ENCODE measurements at regions not wholly inside any gene's neighbourhood (a gene's known extent, or its start where the extent isn't known, plus 50 kb on each side); places are given as distances from the start of the nearest gene placed in this dataset.

GRCh38 chr15:46416544-46416943 lies 781.7 kb downstream of the SQOR start:
- TF ChIP-seq, protein P1, sequence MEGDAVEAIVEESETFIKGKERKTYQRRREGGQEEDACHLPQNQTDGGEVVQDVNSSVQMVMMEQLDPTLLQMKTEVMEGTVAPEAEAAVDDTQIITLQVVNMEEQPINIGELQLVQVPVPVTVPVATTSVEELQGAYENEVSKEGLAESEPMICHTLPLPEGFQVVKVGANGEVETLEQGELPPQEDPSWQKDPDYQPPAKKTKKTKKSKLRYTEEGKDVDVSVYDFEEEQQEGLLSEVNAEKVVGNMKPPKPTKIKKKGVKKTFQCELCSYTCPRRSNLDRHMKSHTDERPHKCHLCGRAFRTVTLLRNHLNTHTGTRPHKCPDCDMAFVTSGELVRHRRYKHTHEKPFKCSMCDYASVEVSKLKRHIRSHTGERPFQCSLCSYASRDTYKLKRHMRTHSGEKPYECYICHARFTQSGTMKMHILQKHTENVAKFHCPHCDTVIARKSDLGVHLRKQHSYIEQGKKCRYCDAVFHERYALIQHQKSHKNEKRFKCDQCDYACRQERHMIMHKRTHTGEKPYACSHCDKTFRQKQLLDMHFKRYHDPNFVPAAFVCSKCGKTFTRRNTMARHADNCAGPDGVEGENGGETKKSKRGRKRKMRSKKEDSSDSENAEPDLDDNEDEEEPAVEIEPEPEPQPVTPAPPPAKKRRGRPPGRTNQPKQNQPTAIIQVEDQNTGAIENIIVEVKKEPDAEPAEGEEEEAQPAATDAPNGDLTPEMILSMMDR (conservative IDR thresholded peaks at IDR 0.05; ENCODE audit: low read depth, low read length) = no peak
- no peak for TF ChIP-seq EZH2 (IDR thresholded peaks at IDR 0.05; ENCODE audit: low read length, unreplicated experiment)

Measured in PC-3 (cell line).